Stimulated activated CD4-positive, alpha-beta T cell treated with anti-CD3 and anti-CD28 coated beads, Interleukin-4, amount 100 ng/mL, for 24 hours (primary cell): ENCODE measurements at regions not wholly inside any gene's neighbourhood (a gene's known extent, or its start where the extent isn't known, plus 50 kb on each side); places are given as distances from the start of the nearest gene placed in this dataset.
"Not testable (repeated sequence)": the region's sequence is repeated elsewhere in the genome, so short reads cannot be mapped to it uniquely, and the experiment has no call there.

ENCODE experiments used
- DNase-seq: peaks from one replicate; pipeline ENCODE4 v3.0.0-alpha.2; 2020

DNA sequence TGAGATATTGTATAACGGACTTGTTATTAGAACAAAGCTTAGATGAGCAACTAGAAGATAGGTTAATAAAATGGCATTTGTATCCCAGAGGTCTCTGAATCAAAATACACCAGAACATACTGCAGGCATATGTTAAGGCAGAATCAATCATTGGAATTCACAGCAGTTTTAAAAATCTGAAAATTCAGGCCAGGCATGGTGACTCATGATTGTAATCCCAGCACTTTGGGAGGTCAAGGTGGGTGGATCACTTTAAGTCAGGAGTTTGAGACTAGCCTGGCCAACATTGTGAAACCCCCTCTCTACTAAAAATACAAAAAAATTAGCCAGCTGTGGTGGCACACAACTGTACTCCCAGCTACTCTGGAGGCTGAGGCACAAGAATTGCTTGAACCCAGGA lies 405.2 kb downstream of the ZEB2 start:
- no peak for DNase-seq

- no peak for DNase-seq
These were observed 408.5 kb downstream of the ZEB2 start for GRCh38 chr2:144111437-144111836.

DNA sequence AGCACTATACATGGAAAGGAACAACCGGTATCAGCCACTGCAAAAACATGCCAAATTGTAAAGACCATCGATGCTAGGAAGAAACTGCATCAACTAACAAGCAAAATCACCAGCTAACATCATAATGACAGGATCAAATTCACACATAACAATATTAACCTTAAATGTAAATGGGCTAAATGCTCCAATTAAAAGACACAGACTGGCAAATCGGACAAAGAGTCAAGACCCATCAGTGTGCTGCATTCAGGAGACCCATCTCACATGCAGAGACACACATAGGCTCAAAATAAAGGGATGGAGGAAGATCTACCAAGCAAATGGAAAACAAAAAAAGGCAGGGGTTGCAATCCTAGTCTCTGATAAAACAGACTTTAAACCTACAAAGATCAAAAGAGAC lies 413.8 kb downstream of the ZEB2 start:
- not testable (repeated sequence) for DNase-seq

DNA sequence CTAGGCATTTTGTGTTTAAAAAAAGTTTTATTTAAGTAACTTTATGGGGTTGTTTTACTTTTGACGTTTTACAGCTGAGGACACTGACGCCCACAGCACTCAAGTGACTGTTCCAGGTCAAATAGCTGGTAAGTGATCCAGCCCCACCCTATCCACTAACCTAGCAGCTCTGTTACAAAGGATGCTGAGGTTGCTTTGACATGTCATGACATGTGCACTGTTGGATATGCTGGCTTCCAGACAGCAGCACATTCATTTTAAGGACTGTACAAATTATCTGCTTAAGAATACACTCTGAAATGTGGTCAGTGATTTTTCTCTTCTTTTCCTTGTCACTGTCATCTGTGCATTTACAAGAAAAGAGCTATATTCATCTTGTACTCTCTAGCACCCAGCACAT lies 417.5 kb downstream of the ZEB2 start:
- DNase-seq: no peak

GRCh38 chr2:144099780-144100377 lies 420.0 kb downstream of the ZEB2 start:
- DNase-seq: no peak

- DNase-seq: no peak
These were observed 420.6 kb downstream of the ZEB2 start for GRCh38 chr2:144099340-144099739.

DNA sequence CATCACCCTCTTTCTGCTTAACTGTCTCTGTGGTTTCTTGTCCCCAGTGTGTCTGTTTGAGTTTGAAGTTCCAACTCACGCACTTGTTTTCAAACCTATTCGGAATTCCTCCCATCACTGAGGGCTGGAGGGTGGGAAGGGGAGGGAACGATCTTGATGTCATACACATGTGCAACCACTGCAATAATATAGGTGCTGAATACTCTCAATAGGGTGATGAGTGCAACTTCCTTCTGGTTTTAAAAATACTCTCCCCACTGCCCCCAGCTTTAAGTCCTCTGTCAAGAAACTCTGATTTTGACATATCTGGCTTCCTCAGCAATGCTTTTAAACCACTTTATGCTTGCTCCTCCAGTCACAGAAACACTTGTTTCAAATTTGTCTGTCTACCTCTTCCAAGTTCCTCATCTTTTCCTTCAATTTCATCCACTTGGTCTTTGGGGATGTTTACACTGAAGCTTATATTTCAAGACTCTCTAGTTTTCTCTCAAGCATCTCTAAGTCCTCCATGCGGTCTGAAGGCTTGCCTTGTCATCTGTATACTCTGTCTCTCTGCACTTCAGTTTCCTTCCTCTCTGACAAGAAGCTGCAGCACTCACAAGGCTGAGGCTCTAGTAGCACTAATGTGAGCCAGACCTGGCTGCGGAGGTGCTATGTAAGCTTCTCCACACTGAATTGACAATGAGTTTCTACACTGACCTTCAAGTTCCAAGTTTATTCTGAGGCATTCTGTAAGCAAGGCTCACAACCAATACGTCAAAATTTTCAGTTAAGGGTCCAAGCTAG lies 422.3 kb downstream of the ZEB2 start:
- no peak for DNase-seq

DNA sequence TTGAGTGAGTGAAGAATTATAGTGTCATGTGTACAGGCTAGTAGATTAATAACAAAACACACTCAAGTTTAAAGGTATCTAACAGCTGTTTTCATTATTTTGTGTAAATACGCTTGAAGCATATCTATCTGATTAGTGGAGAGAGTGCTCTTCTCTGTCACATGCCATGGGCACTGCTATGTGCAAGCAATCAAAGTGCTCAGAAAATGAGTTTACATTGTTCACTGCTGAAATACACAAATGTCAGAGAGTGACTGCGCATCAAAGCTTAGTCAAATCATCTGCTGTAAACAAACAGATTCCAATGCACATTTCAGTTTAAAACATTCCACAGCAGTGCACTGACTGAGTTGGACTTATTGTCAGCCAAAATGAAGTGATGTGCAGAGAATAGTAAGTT lies 423.4 kb downstream of the ZEB2 start:
- DNase-seq: no peak

DNA sequence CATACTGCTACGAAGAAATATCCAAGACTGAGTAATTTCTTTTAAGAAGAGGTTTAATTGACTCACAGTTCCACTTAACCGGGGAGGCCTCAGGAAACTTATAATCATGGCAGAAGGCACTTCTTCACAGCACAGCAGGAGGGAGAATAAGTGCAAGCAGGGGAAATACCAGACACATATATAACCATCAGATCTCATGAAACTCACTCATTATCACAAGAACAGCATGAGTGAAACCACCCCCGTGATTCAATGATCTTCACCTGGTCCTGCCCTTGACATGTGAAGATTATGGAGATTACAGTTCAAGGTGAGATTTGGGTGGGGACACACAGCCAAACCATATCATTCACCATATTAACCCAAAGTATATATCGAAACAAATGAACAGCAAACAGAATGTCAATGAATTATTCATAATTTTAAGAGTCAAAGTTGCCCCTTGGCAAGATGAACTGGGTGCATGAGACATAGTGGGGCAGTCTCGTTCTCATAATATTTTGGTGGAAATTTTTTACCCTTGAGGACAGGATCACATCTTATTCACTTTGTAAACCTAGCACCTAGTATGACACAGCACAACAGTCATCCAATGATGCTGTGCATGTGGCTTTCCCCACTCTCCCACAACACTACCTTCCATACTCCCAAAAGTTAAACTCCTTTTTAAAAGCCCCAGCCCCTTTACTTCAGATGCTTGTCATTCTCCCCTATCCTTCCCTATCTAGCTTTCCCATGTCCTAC lies 425.3 kb downstream of the ZEB2 start:
- no peak for DNase-seq

DNA sequence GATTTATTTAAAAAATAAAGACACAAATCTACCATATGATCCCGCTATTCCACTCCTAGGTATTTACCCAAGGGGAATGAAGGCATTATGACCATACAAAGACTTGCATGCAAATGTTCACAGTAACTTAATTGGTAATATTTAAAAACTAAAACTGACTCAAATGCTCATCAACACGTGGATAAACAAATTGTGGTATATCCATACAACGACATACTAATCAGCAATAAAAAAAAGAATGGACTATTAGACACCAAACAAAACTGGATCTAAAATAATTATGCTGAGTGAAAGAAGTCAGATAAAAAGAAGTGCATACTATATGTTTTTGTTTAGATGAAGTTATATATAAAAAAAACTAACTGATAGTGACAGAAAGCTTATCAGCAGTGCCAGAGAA lies 428.3 kb downstream of the ZEB2 start:
- no peak for DNase-seq

- no peak for DNase-seq
These were observed 431.1 kb downstream of the ZEB2 start for GRCh38 chr2:144088863-144089262.

GRCh38 chr2:144086965-144087364 lies 433.0 kb downstream of the ZEB2 start:
- no peak for DNase-seq

DNA sequence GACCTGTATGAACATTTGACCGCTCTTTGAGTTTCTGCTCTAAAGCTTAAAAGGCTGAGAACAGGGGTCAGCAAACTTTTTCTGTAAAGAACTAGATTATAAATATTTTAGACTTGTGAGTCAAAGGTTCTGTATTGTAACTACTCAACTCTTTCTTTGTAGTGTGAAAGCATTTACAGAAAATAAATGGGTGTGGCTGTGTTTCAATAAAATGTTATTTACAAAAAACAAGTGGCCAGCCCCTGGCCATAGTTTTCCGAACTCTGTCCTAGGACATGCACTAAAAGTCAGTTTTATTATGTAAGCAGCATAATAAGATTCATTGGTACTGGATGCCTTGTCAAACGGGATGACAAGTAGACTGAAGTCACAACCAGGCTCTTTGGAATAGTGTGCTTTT lies 434.9 kb downstream of the ZEB2 start:
- no peak for DNase-seq

DNA sequence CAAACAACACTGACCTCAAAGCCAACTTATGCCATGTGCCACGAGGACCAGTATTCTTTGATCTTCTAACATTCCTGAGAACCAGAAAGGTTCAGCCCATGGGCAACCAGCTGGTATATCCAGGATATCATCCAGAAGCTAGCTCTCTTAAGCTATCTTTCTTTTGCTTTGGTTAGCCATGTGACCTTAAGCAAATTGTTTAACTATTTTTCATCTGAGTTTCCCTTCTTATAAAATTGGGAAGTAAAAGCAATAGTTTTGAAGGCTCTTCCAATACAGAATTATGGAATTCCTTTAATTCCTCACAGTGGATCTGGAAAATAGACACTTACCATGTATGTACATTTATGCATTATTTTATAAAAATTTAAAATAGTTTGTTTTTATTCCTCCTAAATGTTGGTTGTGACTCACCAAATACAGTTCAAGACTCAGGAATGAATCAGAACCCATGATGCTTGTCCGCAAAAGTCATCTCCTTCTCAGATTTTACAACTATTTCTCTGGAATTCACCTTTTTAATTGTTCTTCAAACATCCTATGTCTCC lies 435.7 kb downstream of the ZEB2 start:
- no peak for DNase-seq

- DNase-seq: no peak
These were observed 436.7 kb downstream of the ZEB2 start for GRCh38 chr2:144083211-144083610.

DNA sequence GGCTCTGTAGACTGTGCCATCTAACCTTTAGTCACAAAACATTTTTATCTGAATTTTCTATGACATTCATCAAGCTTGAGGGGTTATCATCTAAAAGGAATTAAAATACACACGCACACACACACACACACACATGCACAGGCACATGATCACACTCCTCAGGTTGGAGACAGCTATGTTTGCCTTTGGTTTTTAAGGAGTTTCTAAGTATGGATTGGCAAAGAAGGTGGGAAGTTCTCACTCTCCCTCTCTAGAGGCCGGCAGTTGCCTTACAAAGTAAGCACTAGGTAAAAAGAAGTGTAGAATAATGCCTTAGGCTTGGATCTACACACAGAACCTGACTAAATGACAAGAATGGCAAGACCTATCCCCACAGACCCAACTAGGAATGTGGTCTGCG lies 437.1 kb downstream of the ZEB2 start:
- DNase-seq: no peak

DNA sequence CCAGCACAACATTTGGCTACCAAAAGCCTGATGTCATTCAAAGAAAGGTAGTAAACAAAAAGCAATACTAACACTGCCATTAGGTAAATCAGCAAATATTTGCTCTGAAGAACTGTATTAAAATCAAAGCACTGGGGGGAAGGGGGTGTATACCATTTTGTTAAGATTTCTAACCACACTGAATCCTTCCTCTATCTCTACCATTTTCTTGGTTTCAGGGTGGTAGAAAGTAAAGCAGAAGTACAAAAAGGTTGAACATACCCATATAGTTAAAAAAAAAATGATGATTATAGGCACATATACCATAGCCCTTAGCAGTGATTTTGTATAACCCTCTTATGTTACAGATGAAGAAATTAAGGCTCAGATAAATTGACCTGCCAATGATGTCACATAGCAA lies 437.6 kb downstream of the ZEB2 start:
- no peak for DNase-seq

DNA sequence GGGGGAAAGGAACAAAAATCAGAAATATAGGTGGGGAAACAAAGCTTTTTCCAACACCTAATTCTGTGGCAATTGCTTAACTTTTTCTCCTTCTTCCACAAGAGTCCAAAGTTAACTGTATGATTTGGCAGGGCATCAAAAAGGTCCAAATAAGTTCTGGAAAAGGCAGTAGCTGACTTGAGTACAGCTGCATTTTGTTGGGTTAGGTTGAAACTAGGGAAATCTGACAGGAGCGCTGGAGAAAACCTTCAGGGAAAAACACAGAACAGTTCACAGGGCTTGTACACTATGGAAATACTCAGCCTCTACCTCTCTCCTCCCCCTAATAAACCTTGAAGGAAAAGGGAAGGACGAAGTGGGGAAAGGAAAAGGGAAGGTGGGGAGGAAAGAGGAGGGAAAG lies 438.6 kb downstream of the ZEB2 start:
- DNase-seq: no peak

- DNase-seq: no peak
These were observed 440.1 kb downstream of the ZEB2 start for GRCh38 chr2:144079803-144080202.

GRCh38 chr2:144078802-144079724 lies 440.9 kb downstream of the ZEB2 start:
- DNase-seq: no peak

GRCh38 chr2:144078106-144078505 lies 441.8 kb downstream of the ZEB2 start:
- DNase-seq: no peak

DNA sequence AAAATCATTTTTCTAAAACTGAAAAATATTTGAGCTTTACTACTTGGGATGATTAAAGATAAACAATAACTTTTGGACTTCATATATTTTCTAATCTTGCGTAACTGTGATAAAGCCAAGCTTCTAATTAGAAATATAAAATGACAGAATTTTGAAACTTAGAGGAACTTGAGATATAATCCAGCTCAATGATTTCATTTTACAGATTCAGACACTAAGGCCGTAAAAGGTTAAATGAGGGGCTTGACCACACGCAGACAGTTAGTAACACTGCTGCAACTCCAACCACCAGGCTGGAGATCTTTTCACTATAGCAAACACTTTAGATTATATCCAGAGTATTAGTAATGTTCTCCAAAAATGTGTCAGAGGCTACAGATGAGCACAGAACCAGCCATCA lies 445.5 kb downstream of the ZEB2 start:
- no peak for DNase-seq

DNA sequence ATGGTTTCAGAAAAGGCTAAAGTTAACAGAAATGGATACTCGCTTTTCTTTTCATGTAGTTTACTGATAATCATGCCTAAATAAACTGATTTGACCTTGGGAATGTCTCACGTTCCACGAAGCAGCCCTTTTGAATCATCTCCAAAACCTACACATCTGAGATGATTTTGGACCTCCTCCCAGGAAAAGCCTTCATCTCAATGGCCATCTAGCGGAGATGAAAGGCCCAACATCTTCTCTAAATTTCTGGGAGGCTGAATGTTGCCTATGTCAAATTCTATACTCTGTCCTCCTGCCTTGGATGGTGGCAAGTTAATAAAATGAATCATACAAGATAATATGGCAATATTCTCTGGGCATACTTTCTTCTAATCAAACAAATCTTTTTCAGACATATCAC lies 448.5 kb downstream of the ZEB2 start:
- no peak for DNase-seq
